K562 (cell line): ENCODE measurements at regions not wholly inside any gene's neighbourhood (a gene's known extent, or its start where the extent isn't known, plus 50 kb on each side); places are given as distances from the start of the nearest gene placed in this dataset.

Source experiments
- ATAC-seq: fragments of 200-7000 bp; cut with Tn5 transposase; 3 replicates; pipeline ENCODE4 v1.9.1; 2020; ENCODE audit warnings: moderate library complexity
- BruUV-seq: library from RNA; stranded (reverse); fragments of 400-500 nt; replicated peaks from 2 replicates; lab custom pipeline; 2021; lab: Mats Ljungman, UMichigan
- CTCF ChIA-PET: fragments of 300-600 bp; formaldehyde crosslinking; extraction: SDS; loops from one replicate; lab custom pipeline; 2021; ENCODE audit warnings: low intra/inter-chr PET ratio; lab: Yijun Ruan, JAX
- POLR2A ChIA-PET: fragments of 300-600, 350-650 bp; sonication (Branson Sonifier 250); formaldehyde crosslinking; extraction: SDS; loops from one replicate; lab custom pipeline; 2021; ENCODE audit warnings: antibody characterized with exemption, inconsistent platforms; lab: Yijun Ruan, JAX
- DNase-seq, 4 experiments: peaks; one replicate each; pipeline versions ENCODE4 v3.0.0 to v3.0.0-alpha.2; 2011 to 2018; ENCODE audit warnings: low spot score in 3 of 4, mixed read lengths in 3 of 4; ENCODE audit errors: extremely low read depth in 1 of 4
- FAIRE-seq: peaks from 2 replicates; lab custom pipeline; 2011; peaks lifted over from hg19 to GRCh38; lab: Jason Lieb, UNC
- H2AFZ ChIP-seq: 2 replicates; pipeline ENCODE4 v1.6.0; 2011; ENCODE audit warnings: low read depth, low read length, control low read depth, inconsistent platforms
- H3K27ac ChIP-seq: fragments of 200-600 bp; 3 replicates; pipeline ENCODE4 v1.8.0; 2011; ENCODE audit warnings: low read depth, mild to moderate bottlenecking, control low read depth, inconsistent platforms, low read length, moderate library complexity, mixed read lengths; ENCODE audit errors: extremely low read depth
- H3K27me3 ChIP-seq, 2 experiments: fragments of 300-600 bp in 1 of 2; 2 replicates in 1 of 2; 3 replicates in 1 of 2; pipeline versions ENCODE4 v1.6.0 to v1.8.0; 2011; ENCODE audit warnings: inconsistent platforms in 2 of 2, low read length in 2 of 2, mild to moderate bottlenecking in 1 of 2, mixed read lengths in 1 of 2, moderate library complexity in 1 of 2; ENCODE audit not compliant: control insufficient read depth in 2 of 2, insufficient read depth in 2 of 2
- H3K36me3 ChIP-seq: fragments of 300-600 bp; 3 replicates; pipeline ENCODE4 v1.8.0; 2011; ENCODE audit warnings: mild to moderate bottlenecking, low read length, inconsistent platforms; ENCODE audit not compliant: control insufficient read depth, insufficient read depth
- H3K4me1 ChIP-seq, 2 experiments: fragments of 200-600 bp in 1 of 2; replicated peaks in 1 of 2; 2 replicates in 1 of 2; 3 replicates in 1 of 2; pipeline versions ENCODE4 v1.5.1 to v1.8.0; 2011; ENCODE audit warnings: inconsistent platforms in 2 of 2, low read length in 2 of 2, mild to moderate bottlenecking in 1 of 2, mixed read lengths in 1 of 2, moderate library complexity in 1 of 2; ENCODE audit not compliant: control insufficient read depth in 2 of 2, insufficient read depth in 2 of 2
- H3K4me2 ChIP-seq: 2 replicates; pipeline ENCODE4 v1.6.1; 2011; ENCODE audit warnings: low read length, control low read depth, inconsistent platforms, mixed read lengths; ENCODE audit not compliant: insufficient read depth
- H3K4me3 ChIP-seq: fragments of 200-600 bp; sonication (generic), shearing (Covaris generic); 2 replicates; pipeline ENCODE4 v1.5.1; 2016; ENCODE audit warnings: control low read depth, inconsistent platforms
- H3K79me2 ChIP-seq: fragments of 200-600 bp; 3 replicates; pipeline ENCODE4 v1.8.0; 2011; ENCODE audit warnings: low read length, inconsistent platforms; ENCODE audit not compliant: control insufficient read depth, insufficient read depth
- H3K9ac ChIP-seq, 2 experiments: 2 replicates each; pipeline versions ENCODE4 v1.6.0 to v1.6.1; 2011; ENCODE audit warnings: low read depth in 2 of 2, low read length in 2 of 2, control low read depth in 1 of 2, inconsistent platforms in 1 of 2, mild to moderate bottlenecking in 1 of 2, mixed read lengths in 1 of 2; ENCODE audit not compliant: insufficient read depth in 1 of 2
- H3K9me1 ChIP-seq: one replicate; pipeline ENCODE4 v1.6.0; 2011; ENCODE audit warnings: inconsistent platforms, mild to moderate bottlenecking, low read length, moderate library complexity; ENCODE audit not compliant: control insufficient read depth, insufficient read depth
- H3K9me3 ChIP-seq: replicated peaks from 2 replicates; pipeline ENCODE4 v1.5.1; 2011; ENCODE audit warnings: low read depth, low read length, inconsistent platforms; ENCODE audit not compliant: control insufficient read depth, insufficient read depth
- H4K20me1 ChIP-seq: replicated peaks from 2 replicates; pipeline ENCODE4 v1.6.1; 2011; ENCODE audit warnings: low read length, inconsistent platforms, mixed read lengths; ENCODE audit not compliant: control insufficient read depth, insufficient read depth
- CREB3L1 ChIP-seq: fragments of 450-650 bp; IDR thresholded peaks from 2 replicates; pipeline ENCODE4 v1.6.1; 2014; ENCODE audit warnings: low read depth, mild to moderate bottlenecking, moderate library complexity, borderline replicate concordance
- E2F1 ChIP-seq: sonication (generic); formaldehyde crosslinking; IDR thresholded peaks from 2 replicates; pipeline ENCODE4 v1.8.1; 2023; ENCODE audit warnings: mild to moderate bottlenecking, missing genetic modification reagents, moderate library complexity
- FOXJ3 ChIP-seq: sonication (generic); formaldehyde crosslinking; IDR thresholded peaks from 2 replicates; pipeline ENCODE4 v1.4.0; 2020; ENCODE audit warnings: mild to moderate bottlenecking, missing genetic modification reagents
- IRF9 ChIP-seq: fragments of 450-650 bp; IDR thresholded peaks from 2 replicates; pipeline ENCODE4 v1.6.1; 2016; ENCODE audit warnings: missing biosample characterization, missing genetic modification characterization
- KLF16 ChIP-seq: IDR thresholded peaks from 2 replicates; pipeline ENCODE4 v1.6.1; 2016; ENCODE audit warnings: antibody characterized with exemption
- SMARCC2 ChIP-seq: fragments of 450-650 bp; IDR thresholded peaks from 2 replicates; pipeline ENCODE4 v1.6.1; 2017; ENCODE audit warnings: antibody characterized with exemption, moderate library complexity, mild to moderate bottlenecking, low read depth
- TAF1 ChIP-seq: IDR thresholded peaks from 2 replicates; pipeline ENCODE4 v1.6.1; 2011; ENCODE audit warnings: mild to moderate bottlenecking, low read length, moderate library complexity; ENCODE audit not compliant: insufficient read depth, control insufficient read depth, severe bottlenecking; ENCODE audit errors: extremely low read depth
- TCFL5 ChIP-seq: fragments of 250-450 bp; sonication (Bioruptor Pico); conservative IDR thresholded peaks from 2 replicates; pipeline ENCODE4 v1.6.1; 2021; ENCODE audit warnings: mild to moderate bottlenecking, moderate library complexity, matching md5 sums
- WGBS: fragments of 100-300 bp; shearing (Covaris generic); methylation state at CpG from one replicate; pipeline ENCODE4 v1.1.6; 2016; ENCODE audit warnings: low coverage, mixed read lengths; ENCODE audit not compliant: insufficient coverage; ENCODE audit errors: missing lambda C conversion rate; 5-methylcytosine and 5-hydroxymethylcytosine counted together
- in situ Hi-C: fragments of 300-500 bp; cut with MboI; formaldehyde crosslinking; loops from 4 replicates; pipeline ENCODE4 v1.15.0; 2018; ENCODE audit warnings: inconsistent platforms, mixed read lengths
- intact Hi-C: fragments of 100-400 bp; cut with micrococcal nuclease; formaldehyde crosslinking; loops from 2 replicates; pipeline ENCODE4 v1.14.2; 2022
- TF ChIP-seq, protein P1 (sequence below): fragments of 450-650 bp; IDR thresholded peaks from 2 replicates; pipeline ENCODE4 v1.7.0; 2016; ENCODE audit warnings: borderline replicate concordance
- TF ChIP-seq, protein P2 (sequence below): fragments of 200-800 bp; sonication (Bioruptor generic); IDR thresholded peaks from 2 replicates; pipeline ENCODE4 v1.6.1; 2017; ENCODE audit warnings: missing genetic modification characterization, missing compliant biosample characterization

DNA sequence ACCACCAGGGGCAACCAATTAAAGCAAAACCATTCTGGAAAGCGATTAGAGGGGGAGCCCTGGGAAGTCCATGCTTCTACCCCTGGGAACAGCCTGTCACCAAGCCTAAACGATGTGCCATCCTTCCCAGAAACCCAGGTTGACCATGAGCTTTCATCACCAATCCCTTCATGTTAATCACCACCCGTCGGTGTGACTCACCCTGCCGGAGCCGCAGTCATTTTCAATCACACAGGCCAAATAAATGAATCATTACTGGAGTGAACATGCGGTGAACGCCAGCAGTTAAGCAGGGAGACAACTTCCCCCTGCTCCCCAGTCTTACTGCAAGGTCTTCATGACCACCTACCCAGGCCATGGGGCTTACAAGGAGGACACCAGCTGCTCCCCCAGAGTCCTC, 308.8 kb downstream of the AJAP1 start (continued):
- TF ChIP-seq, protein P1, sequence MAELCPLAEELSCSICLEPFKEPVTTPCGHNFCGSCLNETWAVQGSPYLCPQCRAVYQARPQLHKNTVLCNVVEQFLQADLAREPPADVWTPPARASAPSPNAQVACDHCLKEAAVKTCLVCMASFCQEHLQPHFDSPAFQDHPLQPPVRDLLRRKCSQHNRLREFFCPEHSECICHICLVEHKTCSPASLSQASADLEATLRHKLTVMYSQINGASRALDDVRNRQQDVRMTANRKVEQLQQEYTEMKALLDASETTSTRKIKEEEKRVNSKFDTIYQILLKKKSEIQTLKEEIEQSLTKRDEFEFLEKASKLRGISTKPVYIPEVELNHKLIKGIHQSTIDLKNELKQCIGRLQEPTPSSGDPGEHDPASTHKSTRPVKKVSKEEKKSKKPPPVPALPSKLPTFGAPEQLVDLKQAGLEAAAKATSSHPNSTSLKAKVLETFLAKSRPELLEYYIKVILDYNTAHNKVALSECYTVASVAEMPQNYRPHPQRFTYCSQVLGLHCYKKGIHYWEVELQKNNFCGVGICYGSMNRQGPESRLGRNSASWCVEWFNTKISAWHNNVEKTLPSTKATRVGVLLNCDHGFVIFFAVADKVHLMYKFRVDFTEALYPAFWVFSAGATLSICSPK: no peak
- TF ChIP-seq, protein P2, sequence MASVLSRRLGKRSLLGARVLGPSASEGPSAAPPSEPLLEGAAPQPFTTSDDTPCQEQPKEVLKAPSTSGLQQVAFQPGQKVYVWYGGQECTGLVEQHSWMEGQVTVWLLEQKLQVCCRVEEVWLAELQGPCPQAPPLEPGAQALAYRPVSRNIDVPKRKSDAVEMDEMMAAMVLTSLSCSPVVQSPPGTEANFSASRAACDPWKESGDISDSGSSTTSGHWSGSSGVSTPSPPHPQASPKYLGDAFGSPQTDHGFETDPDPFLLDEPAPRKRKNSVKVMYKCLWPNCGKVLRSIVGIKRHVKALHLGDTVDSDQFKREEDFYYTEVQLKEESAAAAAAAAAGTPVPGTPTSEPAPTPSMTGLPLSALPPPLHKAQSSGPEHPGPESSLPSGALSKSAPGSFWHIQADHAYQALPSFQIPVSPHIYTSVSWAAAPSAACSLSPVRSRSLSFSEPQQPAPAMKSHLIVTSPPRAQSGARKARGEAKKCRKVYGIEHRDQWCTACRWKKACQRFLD: no peak

DNA sequence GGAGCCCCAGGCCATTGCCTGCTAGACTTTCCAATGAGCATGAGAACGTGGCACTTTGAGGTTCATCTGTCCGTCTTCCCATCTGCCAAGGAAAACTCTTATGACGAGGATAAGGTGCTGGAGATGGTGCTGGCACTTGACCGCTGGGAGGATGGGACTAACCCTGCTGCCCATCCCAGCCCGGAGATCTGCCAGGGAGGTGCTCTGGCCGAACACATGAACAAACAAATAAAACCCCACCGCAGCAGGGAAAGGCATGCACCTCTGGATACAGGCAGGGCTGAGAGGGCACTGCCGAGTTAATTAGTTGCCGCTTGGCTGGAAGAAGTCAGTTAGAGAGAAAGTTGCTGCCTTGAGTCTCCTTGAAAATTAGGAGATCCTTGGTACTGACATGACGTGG, 308.4 kb downstream of the AJAP1 start:
- in situ Hi-C loops: no loop called here
- TF ChIP-seq TCFL5 (CRISPR knock-in tag) (no peak), E2F1 (no peak), IRF9 (tag) (no peak), KLF16 (no peak), SMARCC2 (no peak), CREB3L1 (no peak), FOXJ3 (no peak), TAF1 (no peak)

More for the DNA sequence above, 308.4 kb downstream of the AJAP1 start:
- CTCF ChIA-PET: no interaction called here
- Histone ChIP-seq H3K9me1 (no peaks in the 10 kb centered on the region), H3K36me3 (no peaks in the 10 kb centered on the region), H3K4me3 (no peak overlapping the region), H3K9me3 (no peaks in the 10 kb centered on the region), H3K4me2 (no peak overlapping the region), H2AFZ (no peak overlapping the region), H3K27ac (no peak overlapping the region), H3K79me2 (no peaks in the 10 kb centered on the region), H4K20me1 (no peaks in the 10 kb centered on the region), H3K9ac (no peak overlapping the region), H3K27me3 (peaks cover 0 to 5% of the 10 kb centered on the region in 2 experiments; a peak in 2 of 5 replicates), H3K4me1 (no peaks in the 10 kb centered on the region)
- no peak for DNase-seq
- WGBS: 1% methylated on average over 10 of the region's 10 CpGs
- POLR2A ChIA-PET: no interaction called here
- intact Hi-C loops: no loop called here
- BruUV-seq: no TSS peak
- FAIRE-seq: no peak
- no peak for ATAC-seq
